Kidney (tissue), 13 donors: ENCODE measurements at regions not wholly inside any gene's neighbourhood (a gene's known extent, or its start where the extent isn't known, plus 50 kb on each side); places are given as distances from the start of the nearest gene placed in this dataset.

Experiments used
- DNase-seq, 5 donors: peaks; one replicate each; pipeline ENCODE4 v3.0.0-alpha.2; 2013 to 2020
- FAIRE-seq: peaks from 2 replicates; lab custom pipeline; 2012; peaks lifted over from hg19 to GRCh38; lab: Jason Lieb, UNC
- H3K27ac ChIP-seq, 2 donors: one replicate each; pipeline ENCODE4 v1.7.0; 2013; ENCODE audit warnings: low read depth in 2 of 2, low read length in 2 of 2, inconsistent platforms in 1 of 2
- H3K27me3 ChIP-seq: one replicate; pipeline ENCODE4 v1.7.1; 2013; ENCODE audit warnings: low read length, inconsistent platforms; ENCODE audit not compliant: control insufficient read depth, insufficient read depth
- H3K36me3 ChIP-seq, 3 donors: one replicate each; pipeline versions ENCODE4 v1.7.0 to v1.7.1; 2013; ENCODE audit warnings: low read length in 3 of 3, control low read depth in 1 of 3, inconsistent platforms in 1 of 3; ENCODE audit not compliant: insufficient read depth in 3 of 3, control insufficient read depth in 2 of 3
- H3K4me1 ChIP-seq, 3 donors: one replicate each; pipeline versions ENCODE4 v1.7.0 to v1.7.1; 2013; ENCODE audit warnings: low read length in 3 of 3, inconsistent platforms in 1 of 3, low read depth in 1 of 3; ENCODE audit not compliant: control insufficient read depth in 2 of 3, insufficient read depth in 2 of 3
- H3K4me3 ChIP-seq, 3 donors: one replicate each; pipeline versions ENCODE4 v1.7.0 to v1.8.1; 2013; ENCODE audit warnings: low read length in 3 of 3, control low read depth in 1 of 3, inconsistent platforms in 1 of 3
- H3K9ac ChIP-seq, 3 donors: one replicate each; pipeline versions ENCODE4 v1.7.0 to v1.7.1; 2013; ENCODE audit warnings: low read length in 3 of 3, control low read depth in 1 of 3, inconsistent platforms in 1 of 3
- H3K9me3 ChIP-seq, 3 donors: one replicate each; pipeline versions ENCODE4 v1.7.0 to v1.7.1; 2013; ENCODE audit warnings: low read length in 3 of 3, control low read depth in 1 of 3, inconsistent platforms in 1 of 3; ENCODE audit not compliant: control insufficient read depth in 2 of 3, insufficient read depth in 1 of 3
- intact Hi-C: fragments of 100-400 bp; cut with DNase I; formaldehyde crosslinking; loops from one replicate; pipeline ENCODE4 v1.11.1; 2022
- TF ChIP-seq, protein P1 (sequence below): IDR thresholded peaks from 3 replicates; pipeline ENCODE4 v1.5.1; 2012; ENCODE audit warnings: mild to moderate bottlenecking, moderate library complexity, borderline replicate concordance; ENCODE audit not compliant: insufficient read depth; ENCODE audit errors: extremely low read depth
- donor health status: control.
- donor health status: control.
- donor health status: control.
- donor health status: control.
- donor health status: control.
- donor health status: DM: yes; HTN: yes; CAD: no.
- donor health status: Normal renal cell carcinoma (clear cell type).

DNA sequence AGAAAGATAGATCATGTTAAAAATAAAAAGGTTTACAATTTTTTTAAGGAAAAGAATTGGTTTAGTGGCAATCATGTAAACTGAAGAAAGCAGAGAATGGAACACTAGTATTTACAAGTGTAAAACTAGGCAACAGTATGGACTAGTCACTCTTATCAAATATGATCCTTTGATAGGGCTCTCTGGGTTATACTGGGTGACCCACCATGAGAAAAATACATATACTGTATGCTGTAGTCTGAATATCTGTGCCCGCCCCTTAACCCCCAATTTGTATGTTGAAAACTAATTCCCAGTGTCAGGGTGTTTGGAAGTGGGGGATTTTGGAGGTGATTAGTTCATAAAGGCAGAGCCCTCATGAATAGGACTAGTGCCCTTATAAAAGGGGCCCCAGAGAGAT is 236.8 kb upstream of the TARS1 start:
- H3K27ac ChIP-seq: no peak overlapping the region
- intact Hi-C loops: no loop called here
- FAIRE-seq (no peak), DNase-seq (no peak)
- H3K9ac ChIP-seq: no peak overlapping the region
- H3K9me3 ChIP-seq: no peaks in the 10 kb centered on the region
- peaks cover 0 to 6% (median 2%) of the 10 kb centered on the region in 3 donors for H3K4me1 ChIP-seq
- no peaks in the 10 kb centered on the region for H3K36me3 ChIP-seq
- TF ChIP-seq, protein P1, sequence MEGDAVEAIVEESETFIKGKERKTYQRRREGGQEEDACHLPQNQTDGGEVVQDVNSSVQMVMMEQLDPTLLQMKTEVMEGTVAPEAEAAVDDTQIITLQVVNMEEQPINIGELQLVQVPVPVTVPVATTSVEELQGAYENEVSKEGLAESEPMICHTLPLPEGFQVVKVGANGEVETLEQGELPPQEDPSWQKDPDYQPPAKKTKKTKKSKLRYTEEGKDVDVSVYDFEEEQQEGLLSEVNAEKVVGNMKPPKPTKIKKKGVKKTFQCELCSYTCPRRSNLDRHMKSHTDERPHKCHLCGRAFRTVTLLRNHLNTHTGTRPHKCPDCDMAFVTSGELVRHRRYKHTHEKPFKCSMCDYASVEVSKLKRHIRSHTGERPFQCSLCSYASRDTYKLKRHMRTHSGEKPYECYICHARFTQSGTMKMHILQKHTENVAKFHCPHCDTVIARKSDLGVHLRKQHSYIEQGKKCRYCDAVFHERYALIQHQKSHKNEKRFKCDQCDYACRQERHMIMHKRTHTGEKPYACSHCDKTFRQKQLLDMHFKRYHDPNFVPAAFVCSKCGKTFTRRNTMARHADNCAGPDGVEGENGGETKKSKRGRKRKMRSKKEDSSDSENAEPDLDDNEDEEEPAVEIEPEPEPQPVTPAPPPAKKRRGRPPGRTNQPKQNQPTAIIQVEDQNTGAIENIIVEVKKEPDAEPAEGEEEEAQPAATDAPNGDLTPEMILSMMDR: no peak
- H3K4me3 ChIP-seq: no peak overlapping the region
- H3K27me3 ChIP-seq: no peaks in the 10 kb centered on the region

DNA sequence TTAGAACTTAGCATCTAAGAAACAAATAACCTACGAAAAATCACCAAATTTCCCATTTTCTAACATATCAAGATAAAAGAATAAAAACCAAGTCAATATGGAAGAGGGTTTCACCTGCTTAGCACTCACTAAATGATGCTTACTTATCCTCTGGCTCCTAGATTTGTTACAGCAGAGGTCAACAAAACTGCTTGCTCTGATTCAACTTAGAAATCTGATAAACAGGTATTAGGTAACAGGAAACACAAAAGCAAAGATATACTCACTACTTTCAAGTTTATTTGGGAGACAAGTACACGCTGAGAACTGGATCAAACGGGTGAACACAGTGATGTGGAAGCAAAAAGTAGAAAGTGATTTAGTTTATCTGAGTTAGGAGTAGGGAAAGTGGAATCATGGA is 235.7 kb upstream of the TARS1 start:
- Histone ChIP-seq H3K9ac (no peak overlapping the region), H3K36me3 (no peaks in the 10 kb centered on the region), H3K27ac (no peak overlapping the region), H3K27me3 (no peaks in the 10 kb centered on the region), H3K9me3 (no peaks in the 10 kb centered on the region), H3K4me1 (peaks cover 0 to 6% (median 2%) of the 10 kb centered on the region in 3 donors), H3K4me3 (no peak overlapping the region)
- peak in 1 of 5 donors; percentile 12 for DNase-seq
- intact Hi-C loops: no loop called here
- no peak for FAIRE-seq
- TF ChIP-seq, protein P1: no peak

DNA sequence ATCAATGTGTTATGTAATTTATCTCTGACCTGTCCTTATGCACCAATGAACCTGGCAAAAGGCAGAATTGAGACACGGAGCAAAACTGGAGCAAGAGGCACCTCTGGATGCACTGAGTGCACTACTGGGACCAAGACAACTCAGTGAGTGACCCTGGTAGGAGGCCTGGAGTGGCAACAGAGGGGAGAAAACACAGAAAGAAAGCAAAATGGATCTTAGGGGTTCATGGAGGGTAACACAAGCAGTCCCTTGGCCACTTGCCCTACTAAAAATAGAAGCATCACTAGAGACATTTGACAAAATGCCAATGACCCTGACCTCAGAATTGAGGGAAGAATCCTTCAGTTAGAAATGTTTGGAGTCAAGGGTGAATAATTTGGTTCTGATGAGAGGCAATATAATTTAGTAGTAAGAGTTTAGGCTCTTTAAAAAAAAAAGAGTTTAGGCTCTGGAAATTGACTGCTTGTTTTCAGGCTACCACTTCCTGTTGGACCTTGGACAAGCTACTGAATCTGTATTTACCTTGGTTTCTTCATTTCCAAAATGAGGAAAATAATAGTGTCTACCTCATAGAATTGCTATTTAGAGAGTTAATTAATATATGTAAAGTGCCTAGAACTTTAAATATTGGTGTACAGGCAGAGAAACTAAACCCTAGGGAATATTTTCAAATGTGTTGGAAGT is 234.9 kb upstream of the TARS1 start:
- H3K27ac ChIP-seq: no peak overlapping the region
- H3K27me3 ChIP-seq: no peaks in the 10 kb centered on the region
- H3K9me3 ChIP-seq: no peaks in the 10 kb centered on the region
- peaks cover 0 to 6% (median 2%) of the 10 kb centered on the region in 3 donors for H3K4me1 ChIP-seq
- H3K9ac ChIP-seq: no peak overlapping the region
- no peaks in the 10 kb centered on the region for H3K36me3 ChIP-seq
- no peak overlapping the region for H3K4me3 ChIP-seq
- no peak for FAIRE-seq
- intact Hi-C loops: no loop called here
- peak in 1 of 5 donors; percentile 76 for DNase-seq
- TF ChIP-seq, protein P1: no peak
